Cardiac fibroblast (primary cell): ENCODE measurements at regions not wholly inside any gene's neighbourhood (a gene's known extent, or its start where the extent isn't known, plus 50 kb on each side); places are given as distances from the start of the nearest gene placed in this dataset.
A peak's percentile ranks its signal among the peaks of the same experiment; 100 is the strongest.
"Not testable (repeated sequence)": the region's sequence is repeated elsewhere in the genome, so short reads cannot be mapped to it uniquely, and the experiment has no call there.

Experiments
- DNase-seq, 2 donors: peaks; one replicate each; pipeline versions ENCODE4 v3.0.0 to v3.0.0-alpha.2; 2010; ENCODE audit warnings: low read depth in 2 of 2
- H3K4me3 ChIP-seq, 2 donors: replicated peaks in 1 of 2; 1 replicate in 1 of 2; 2 replicates in 1 of 2; pipeline ENCODE4 v1.5.1; 2011; ENCODE audit warnings: low read depth in 2 of 2, low read length in 2 of 2, mild to moderate bottlenecking in 2 of 2, moderate library complexity in 1 of 2
- CTCF ChIP-seq: IDR thresholded peaks from one replicate; pipeline ENCODE4 v1.5.1; 2011; ENCODE audit warnings: low read depth, mild to moderate bottlenecking, low read length, inconsistent platforms

- no peak overlapping the region for H3K4me3 ChIP-seq
- no peak for TF ChIP-seq CTCF
- DNase-seq: no peak
Observed at GRCh38 chr1:73711089-73711488, 486.9 kb downstream of the LRRIQ3 start.

GRCh38 chr1:73701826-73702225 is 496.1 kb downstream of the LRRIQ3 start:
- TF ChIP-seq CTCF: no peak
- H3K4me3 ChIP-seq: no peak overlapping the region
- no peak for DNase-seq

- H3K4me3 ChIP-seq: no peak overlapping the region
- no peak for TF ChIP-seq CTCF
- no peak for DNase-seq
Observed at GRCh38 chr1:73676186-73676585, 521.8 kb downstream of the LRRIQ3 start.

GRCh38 chr1:73674945-73675561 is 522.9 kb downstream of the LRRIQ3 start:
- H3K4me3 ChIP-seq: no peak overlapping the region
- TF ChIP-seq CTCF: peak; percentile 44
- peak; percentile 4 to 16 for DNase-seq

- no peak for DNase-seq
- TF ChIP-seq CTCF: no peak
- H3K4me3 ChIP-seq: no peak overlapping the region
Observed at GRCh38 chr1:73673971-73674370, 524.0 kb downstream of the LRRIQ3 start.

- TF ChIP-seq CTCF: no peak
- H3K4me3 ChIP-seq: no peak overlapping the region
- DNase-seq: no peak
Observed at GRCh38 chr1:73671530-73671929, 526.4 kb downstream of the LRRIQ3 start.

GRCh38 chr1:73667959-73668358 is 530.0 kb downstream of the LRRIQ3 start:
- DNase-seq, H3K4me3 ChIP-seq: not testable (repeated sequence)
